PC-9 (cell line): ENCODE measurements at regions not wholly inside any gene's neighbourhood (a gene's known extent, or its start where the extent isn't known, plus 50 kb on each side); places are given as distances from the start of the nearest gene placed in this dataset.

ENCODE experiments used
- BruUV-seq: library from RNA; stranded (reverse); fragments of 400-500 nt; replicated peaks from 2 replicates; lab custom pipeline; 2021; lab: Mats Ljungman, UMichigan
- CTCF ChIA-PET: fragments of 300-600 bp; sonication (Branson Sonifier 250); formaldehyde crosslinking; loops from one replicate; lab custom pipeline; 2022; ENCODE audit warnings: antibody characterized with exemption; lab: Charles Lee
- POLR2A ChIA-PET: fragments of 300-600 bp; sonication (Branson Sonifier 250); formaldehyde crosslinking; loops from one replicate; lab custom pipeline; 2022; ENCODE audit warnings: antibody characterized with exemption; ENCODE audit not compliant: unreplicated experiment; lab: Charles Lee
- DNase-seq, 2 experiments: peaks; one replicate each; pipeline versions ENCODE4 v3.0.0 to v3.0.0-alpha.2; 2015 to 2022; ENCODE audit warnings: mixed read lengths in 1 of 2
- H2AFZ ChIP-seq: fragments of 200-600 bp; sonication (generic); 2 replicates; pipeline ENCODE4 v1.8.1; 2017; ENCODE audit warnings: antibody characterized with exemption
- H3F3A ChIP-seq: fragments of 200-600 bp; sonication (generic); 2 replicates; pipeline ENCODE4 v1.8.1; 2017; ENCODE audit warnings: antibody characterized with exemption, mild to moderate bottlenecking, low read depth; ENCODE audit not compliant: insufficient read depth
- H3K27ac ChIP-seq: fragments of 200-600 bp; sonication (generic); 2 replicates; pipeline ENCODE4 v1.6.1; 2016; ENCODE audit warnings: mixed run types
- H3K27me3 ChIP-seq: fragments of 200-600 bp; sonication (generic); 2 replicates; pipeline ENCODE4 v1.6.1; 2016; ENCODE audit warnings: low read depth, mixed run types; ENCODE audit not compliant: insufficient read depth
- H3K36me3 ChIP-seq: fragments of 200-600 bp; sonication (generic); 2 replicates; pipeline ENCODE4 v1.6.1; 2016; ENCODE audit warnings: low read depth, mixed run types
- H3K4me1 ChIP-seq: fragments of 200-600 bp; sonication (generic); replicated peaks from 2 replicates; pipeline ENCODE4 v1.6.1; 2016; ENCODE audit warnings: mixed run types; ENCODE audit not compliant: insufficient read depth
- H3K4me2 ChIP-seq: fragments of 200-600 bp; sonication (generic); 2 replicates; pipeline ENCODE4 v1.6.1; 2017; ENCODE audit warnings: mixed run types
- H3K4me3 ChIP-seq: fragments of 200-600 bp; sonication (generic); 2 replicates; pipeline ENCODE4 v1.6.1; 2016; ENCODE audit warnings: mixed run types
- H3K79me2 ChIP-seq: fragments of 200-600 bp; sonication (generic); 2 replicates; pipeline ENCODE4 v1.6.1; 2017; ENCODE audit warnings: low read depth, mixed run types
- H3K9me2 ChIP-seq: fragments of 200-600 bp; sonication (generic); 2 replicates; pipeline ENCODE4 v1.8.1; 2017; ENCODE audit warnings: mild to moderate bottlenecking; ENCODE audit not compliant: insufficient read depth
- H3K9me3 ChIP-seq: fragments of 200-600 bp; sonication (generic); 2 replicates; pipeline ENCODE4 v1.8.1; 2016; ENCODE audit warnings: low read depth; ENCODE audit not compliant: insufficient read depth
- H4K20me1 ChIP-seq: fragments of 200-600 bp; sonication (generic); 2 replicates; pipeline ENCODE4 v1.8.1; 2017; ENCODE audit not compliant: insufficient read depth
- CTCF ChIP-seq: fragments of 200-600 bp; sonication (generic); conservative IDR thresholded peaks from 2 replicates; pipeline ENCODE4 v1.6.1; 2017; ENCODE audit warnings: mixed run types, antibody characterized with exemption, mild to moderate bottlenecking, moderate library complexity
- EZH2 ChIP-seq: fragments of 200-600 bp; sonication (generic); IDR thresholded peaks from 2 replicates; pipeline ENCODE4 v1.8.0; 2017; ENCODE audit warnings: antibody characterized with exemption, low read depth
- intact Hi-C: fragments of 100-400 bp; cut with micrococcal nuclease; formaldehyde crosslinking; loops from one replicate; pipeline ENCODE4 v1.10.0; 2022; ENCODE audit not compliant: unreplicated experiment

- Histone ChIP-seq H3K27me3 (no peaks in the 10 kb centered on the region), H4K20me1 (no peaks in the 10 kb centered on the region), H3K79me2 (no peaks in the 10 kb centered on the region), H3K4me3 (no peak overlapping the region), H2AFZ (0 out of 2 replicates have a peak overlapping the region, but pooled peaks have one; percentile 25), H3K36me3 (no peaks in the 10 kb centered on the region), H3F3A (peaks cover 24% of the 10 kb centered on the region; the same call in 1 of the 2 replicates), H3K4me1 (peaks cover 22% of the 10 kb centered on the region), H3K9me3 (no peaks in the 10 kb centered on the region; the same call in 1 of the 2 replicates), H3K27ac (peak overlapping the region; percentile 58), H3K4me2 (peak overlapping the region; percentile 51), H3K9me2 (no peaks in the 10 kb centered on the region)
- ChIA-PET CTCF (interaction anchor here (1.2 kb wide), 1 partner anchor 42 kb away, joined by 3 read pairs; no protein-coding TSS in a partner anchor), POLR2A (interaction anchor here (0.6 to 0.7 kb wide), 4 partner anchors 29 to 271 kb away, joined by 3 to 6 read pairs (median 4); partner anchors contain the start of gene GINS1)
- TSS peak; percentile 68 for BruUV-seq
- TF ChIP-seq EZH2 (no peak), CTCF (no peak)
- intact Hi-C loops, result loop anchor here (2.0 to 5.0 kb wide), 3 partner anchors 42 to 136 kb away; no protein-coding TSS in a partner anchor
- DNase-seq, result peak; percentile 84 to 88
Measured at GRCh38 chr20:25136643-25137559, 55.0 kb upstream of the VSX1 start.

- Histone ChIP-seq H3K4me2 (no peak overlapping the region), H3K9me2 (no peaks in the 10 kb centered on the region), H2AFZ (no peak overlapping the region), H3K36me3 (no peaks in the 10 kb centered on the region), H3K27me3 (no peaks in the 10 kb centered on the region), H3K27ac (no peak overlapping the region), H3K9me3 (no peaks in the 10 kb centered on the region; the same call in 1 of the 2 replicates), H3K4me3 (no peak overlapping the region), H3K79me2 (no peaks in the 10 kb centered on the region), H3K4me1 (peaks cover 22% of the 10 kb centered on the region), H4K20me1 (no peaks in the 10 kb centered on the region), H3F3A (peaks cover 24% of the 10 kb centered on the region; the same call in 1 of the 2 replicates)
- no peak for DNase-seq
- no TSS peak for BruUV-seq
- ChIA-PET CTCF (no interaction called here), POLR2A (no interaction called here)
- intact Hi-C loops, result loop anchor here (5.0 kb wide), 1 partner anchor 62 kb away; no protein-coding TSS in a partner anchor
- no peak for TF ChIP-seq EZH2
- TF ChIP-seq CTCF, result no peak
Measured at GRCh38 chr20:25139029-25139705, 56.3 kb upstream of the ENTPD6 start.

GRCh38 chr20:25140968-25141367 is 54.5 kb upstream of the ENTPD6 start:
- ChIA-PET CTCF (no interaction called here), POLR2A (no interaction called here)
- Histone ChIP-seq H4K20me1 (no peaks in the 10 kb centered on the region), H3K4me2 (no peak overlapping the region), H3K36me3 (no peaks in the 10 kb centered on the region), H2AFZ (no peak overlapping the region), H3K27me3 (no peaks in the 10 kb centered on the region), H3K9me2 (no peaks in the 10 kb centered on the region), H3K4me1 (peaks cover 22% of the 10 kb centered on the region), H3K79me2 (no peaks in the 10 kb centered on the region), H3F3A (peaks cover 28% of the 10 kb centered on the region; the same call in 1 of the 2 replicates), H3K9me3 (no peaks in the 10 kb centered on the region; the same call in 1 of the 2 replicates), H3K27ac (no peak overlapping the region), H3K4me3 (no peak overlapping the region)
- no TSS peak for BruUV-seq
- intact Hi-C loops, result no loop called here
- TF ChIP-seq CTCF, result no peak
- no peak for TF ChIP-seq EZH2
- DNase-seq, result no peak
